ENCODE measurements at regions not wholly inside any gene's neighbourhood (a gene's known extent, or its start where the extent isn't known, plus 50 kb on each side); places are given as distances from the start of the nearest gene placed in this dataset.

DNA sequence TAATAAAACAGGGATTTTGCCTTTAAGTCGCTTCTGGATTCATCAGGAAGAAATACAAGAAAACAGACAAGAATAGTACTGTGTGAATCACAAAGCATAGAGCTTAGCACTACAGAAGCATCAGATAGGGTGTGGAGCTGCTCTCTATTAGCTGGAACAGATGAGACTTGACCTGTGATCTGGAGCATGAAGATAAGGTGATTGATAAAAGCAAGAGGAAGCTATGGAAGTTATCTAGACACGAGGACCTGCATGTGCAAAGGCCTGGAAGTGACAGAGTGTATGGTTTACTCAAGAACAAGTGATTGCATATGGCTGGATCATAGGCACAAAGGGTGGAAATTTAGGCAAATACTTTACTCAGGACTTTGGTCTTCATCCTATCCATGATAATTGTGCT is 112.9 kb upstream of the MLIP start:
- TF ChIP-seq POLR2A (IDR thresholded peaks at IDR 0.05) (no peak), EP300 (IDR thresholded peaks at IDR 0.05) (no peak)
- TF ChIP-seq, protein P1, sequence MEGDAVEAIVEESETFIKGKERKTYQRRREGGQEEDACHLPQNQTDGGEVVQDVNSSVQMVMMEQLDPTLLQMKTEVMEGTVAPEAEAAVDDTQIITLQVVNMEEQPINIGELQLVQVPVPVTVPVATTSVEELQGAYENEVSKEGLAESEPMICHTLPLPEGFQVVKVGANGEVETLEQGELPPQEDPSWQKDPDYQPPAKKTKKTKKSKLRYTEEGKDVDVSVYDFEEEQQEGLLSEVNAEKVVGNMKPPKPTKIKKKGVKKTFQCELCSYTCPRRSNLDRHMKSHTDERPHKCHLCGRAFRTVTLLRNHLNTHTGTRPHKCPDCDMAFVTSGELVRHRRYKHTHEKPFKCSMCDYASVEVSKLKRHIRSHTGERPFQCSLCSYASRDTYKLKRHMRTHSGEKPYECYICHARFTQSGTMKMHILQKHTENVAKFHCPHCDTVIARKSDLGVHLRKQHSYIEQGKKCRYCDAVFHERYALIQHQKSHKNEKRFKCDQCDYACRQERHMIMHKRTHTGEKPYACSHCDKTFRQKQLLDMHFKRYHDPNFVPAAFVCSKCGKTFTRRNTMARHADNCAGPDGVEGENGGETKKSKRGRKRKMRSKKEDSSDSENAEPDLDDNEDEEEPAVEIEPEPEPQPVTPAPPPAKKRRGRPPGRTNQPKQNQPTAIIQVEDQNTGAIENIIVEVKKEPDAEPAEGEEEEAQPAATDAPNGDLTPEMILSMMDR (IDR thresholded peaks at IDR 0.05): no peak

All from tibial nerve (tissue), 4 donors.